Astrocyte of the hippocampus (primary cell): ENCODE measurements at regions not wholly inside any gene's neighbourhood (a gene's known extent, or its start where the extent isn't known, plus 50 kb on each side); places are given as distances from the start of the nearest gene placed in this dataset.

ENCODE experiments used
- DNase-seq: peaks from one replicate; pipeline ENCODE4 v3.0.0; 2011; ENCODE audit warnings: low read depth, low spot score

- peak; percentile 7 for DNase-seq
These were observed 52.0 kb upstream of the FAM20B start for GRCh38 chr1:178973652-178974101.
